ENCODE measurements at regions not wholly inside any gene's neighbourhood (a gene's known extent, or its start where the extent isn't known, plus 50 kb on each side); places are given as distances from the start of the nearest gene placed in this dataset.

DNA sequence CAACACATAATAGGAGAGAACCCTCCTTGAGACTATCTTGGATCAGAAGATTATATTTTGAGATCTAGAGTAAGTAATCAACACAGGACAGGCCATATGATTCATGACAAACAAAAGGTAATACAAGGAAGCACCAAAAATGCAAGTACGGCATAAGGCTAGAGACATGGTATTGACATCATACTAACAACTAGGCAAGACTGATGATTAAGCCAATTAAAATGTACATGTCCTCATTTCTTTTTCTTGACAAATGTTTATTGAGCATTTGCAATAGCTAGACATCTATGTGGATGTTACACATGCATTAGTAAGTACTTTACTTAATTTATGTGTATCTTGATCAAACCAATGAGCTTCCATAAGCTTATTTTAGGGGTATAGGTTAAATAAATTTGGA, 695.7 kb upstream of the GALNTL6 start:
- Histone ChIP-seq H3K27ac (no peak overlapping the region), H3K36me3 (no peaks in the 10 kb centered on the region), H3K9me3 (no peaks in the 10 kb centered on the region), H3K4me3 (ENCODE audit: low read depth in 1 of 2, low read length in 1 of 2) (no peak overlapping the region), H3K27me3 (no peaks in the 10 kb centered on the region), H3K4me1 (ENCODE audit: control insufficient read depth in 1 of 2, insufficient read depth in 1 of 2, low read depth in 1 of 2, low read length in 1 of 2) (no peaks in the 10 kb centered on the region)
- TF ChIP-seq, protein P1, sequence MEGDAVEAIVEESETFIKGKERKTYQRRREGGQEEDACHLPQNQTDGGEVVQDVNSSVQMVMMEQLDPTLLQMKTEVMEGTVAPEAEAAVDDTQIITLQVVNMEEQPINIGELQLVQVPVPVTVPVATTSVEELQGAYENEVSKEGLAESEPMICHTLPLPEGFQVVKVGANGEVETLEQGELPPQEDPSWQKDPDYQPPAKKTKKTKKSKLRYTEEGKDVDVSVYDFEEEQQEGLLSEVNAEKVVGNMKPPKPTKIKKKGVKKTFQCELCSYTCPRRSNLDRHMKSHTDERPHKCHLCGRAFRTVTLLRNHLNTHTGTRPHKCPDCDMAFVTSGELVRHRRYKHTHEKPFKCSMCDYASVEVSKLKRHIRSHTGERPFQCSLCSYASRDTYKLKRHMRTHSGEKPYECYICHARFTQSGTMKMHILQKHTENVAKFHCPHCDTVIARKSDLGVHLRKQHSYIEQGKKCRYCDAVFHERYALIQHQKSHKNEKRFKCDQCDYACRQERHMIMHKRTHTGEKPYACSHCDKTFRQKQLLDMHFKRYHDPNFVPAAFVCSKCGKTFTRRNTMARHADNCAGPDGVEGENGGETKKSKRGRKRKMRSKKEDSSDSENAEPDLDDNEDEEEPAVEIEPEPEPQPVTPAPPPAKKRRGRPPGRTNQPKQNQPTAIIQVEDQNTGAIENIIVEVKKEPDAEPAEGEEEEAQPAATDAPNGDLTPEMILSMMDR (IDR thresholded peaks at IDR 0.05), result no peak

DNA sequence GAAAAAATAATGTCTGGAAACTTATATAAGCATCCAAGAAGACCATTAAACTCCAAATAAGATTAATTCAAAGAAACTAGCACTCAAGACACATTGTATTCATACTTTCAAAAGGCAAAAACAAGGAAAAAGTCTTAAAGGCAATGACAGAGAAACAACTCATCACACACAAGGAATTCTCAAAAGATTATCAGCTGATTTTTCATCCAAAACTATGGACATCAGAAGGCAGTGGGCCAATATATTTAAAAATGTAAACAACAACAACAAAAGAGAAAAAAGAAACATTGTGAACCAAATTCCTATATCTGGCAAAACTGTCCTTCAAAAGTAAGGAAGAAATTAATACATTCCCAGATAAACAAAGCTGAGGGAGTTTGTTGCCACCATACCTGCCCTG, 711.4 kb upstream of the GALNTL6 start:
- TF ChIP-seq, protein P1 (IDR thresholded peaks at IDR 0.05), result no peak
- Histone ChIP-seq H3K36me3 (no peaks in the 10 kb centered on the region), H3K27ac (no peak overlapping the region), H3K9me3 (peaks cover 7% of the 10 kb centered on the region), H3K4me1 (ENCODE audit: control insufficient read depth in 1 of 2, insufficient read depth in 1 of 2, low read depth in 1 of 2, low read length in 1 of 2) (no peaks in the 10 kb centered on the region), H3K4me3 (ENCODE audit: low read depth in 1 of 2, low read length in 1 of 2) (no peak overlapping the region), H3K27me3 (no peaks in the 10 kb centered on the region)

DNA sequence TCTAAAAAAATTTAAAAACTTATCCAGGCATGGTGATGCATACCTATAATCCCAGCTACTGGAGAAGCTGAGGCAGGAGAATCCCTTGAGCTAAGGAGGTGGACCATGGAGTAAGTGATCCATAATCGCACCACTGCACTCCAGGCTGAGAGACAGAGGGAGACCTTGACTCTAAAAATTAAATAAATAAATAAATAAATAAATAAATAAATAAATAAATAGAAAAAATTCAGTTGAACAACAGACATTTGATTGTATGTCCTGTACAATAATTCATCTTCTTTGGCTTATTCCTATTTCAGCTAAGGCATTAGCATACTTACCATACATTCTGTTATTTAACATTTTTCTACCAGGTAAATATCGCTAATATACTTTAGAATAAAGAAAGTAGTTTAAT, 726.1 kb upstream of the GALNTL6 start:
- H3K9me3 ChIP-seq, result no peaks in the 10 kb centered on the region
- no peak overlapping the region for H3K4me3 ChIP-seq (ENCODE audit: low read depth in 1 of 2, low read length in 1 of 2)
- no peaks in the 10 kb centered on the region for H3K27me3 ChIP-seq
- H3K27ac ChIP-seq, result no peak overlapping the region
- no peaks in the 10 kb centered on the region for H3K4me1 ChIP-seq (ENCODE audit: control insufficient read depth in 1 of 2, insufficient read depth in 1 of 2, low read depth in 1 of 2, low read length in 1 of 2)
- TF ChIP-seq, protein P1 (IDR thresholded peaks at IDR 0.05), result no peak
- H3K36me3 ChIP-seq, result no peaks in the 10 kb centered on the region

DNA sequence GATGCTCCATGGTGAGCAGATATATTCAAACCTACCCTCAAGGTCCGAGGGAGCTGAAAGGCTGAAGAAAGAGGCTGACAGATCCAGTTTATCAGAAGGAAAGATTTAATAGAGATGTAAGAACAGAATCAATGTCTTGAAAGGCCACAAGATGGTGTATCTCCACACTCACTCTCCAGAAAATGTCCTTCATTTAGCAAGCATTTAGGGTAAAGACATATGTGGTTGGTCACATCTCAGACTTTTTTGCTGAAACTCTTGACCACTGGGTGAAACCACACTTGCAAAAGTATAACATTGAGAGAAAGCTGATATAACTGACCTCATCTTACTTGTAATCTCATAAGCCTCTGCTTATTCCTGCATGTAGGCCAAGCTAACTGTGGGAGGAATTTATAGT, 745.8 kb upstream of the GALNTL6 start:
- H3K9me3 ChIP-seq, result no peaks in the 10 kb centered on the region
- TF ChIP-seq, protein P1 (IDR thresholded peaks at IDR 0.05), result no peak

DNA sequence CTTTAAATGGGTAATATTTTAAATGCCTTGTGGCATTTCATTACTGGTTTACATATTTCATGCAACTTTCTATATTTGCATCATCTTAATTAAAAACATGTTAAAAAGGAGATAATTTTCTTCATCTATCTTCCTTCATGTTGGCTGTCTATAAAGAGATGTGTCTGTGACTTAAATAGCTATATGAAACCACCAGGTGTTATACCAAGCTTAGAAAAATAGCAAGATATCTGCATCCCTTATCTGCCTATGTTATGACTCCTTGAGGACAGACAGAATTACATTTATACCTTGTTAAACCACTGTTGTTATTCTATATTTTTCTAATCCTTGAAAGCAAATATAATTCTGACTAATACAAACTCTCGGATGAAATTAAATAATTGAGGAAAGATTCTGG, 763.8 kb upstream of the GALNTL6 start:
- Histone ChIP-seq H3K36me3 (no peaks in the 10 kb centered on the region), H3K27ac (no peak overlapping the region)

More for the DNA sequence above, 745.8 kb upstream of the GALNTL6 start:
- no peaks in the 10 kb centered on the region for H3K27me3 ChIP-seq
- H3K4me1 ChIP-seq (ENCODE audit: control insufficient read depth in 1 of 2, insufficient read depth in 1 of 2, low read depth in 1 of 2, low read length in 1 of 2), result no peaks in the 10 kb centered on the region
- no peak overlapping the region for H3K27ac ChIP-seq
- no peaks in the 10 kb centered on the region for H3K36me3 ChIP-seq
- no peak overlapping the region for H3K4me3 ChIP-seq (ENCODE audit: low read depth in 1 of 2, low read length in 1 of 2)

More for the DNA sequence above, 763.8 kb upstream of the GALNTL6 start:
- no peaks in the 10 kb centered on the region for H3K27me3 ChIP-seq
- TF ChIP-seq, protein P1 (IDR thresholded peaks at IDR 0.05), result no peak
- no peaks in the 10 kb centered on the region for H3K9me3 ChIP-seq
- H3K4me3 ChIP-seq (ENCODE audit: low read depth in 1 of 2, low read length in 1 of 2), result no peak overlapping the region
- no peaks in the 10 kb centered on the region for H3K4me1 ChIP-seq (ENCODE audit: control insufficient read depth in 1 of 2, insufficient read depth in 1 of 2, low read depth in 1 of 2, low read length in 1 of 2)
